Spleen (tissue), 11 donors: ENCODE measurements at regions not wholly inside any gene's neighbourhood (a gene's known extent, or its start where the extent isn't known, plus 50 kb on each side); places are given as distances from the start of the nearest gene placed in this dataset.
A peak's percentile ranks its signal among the peaks of the same experiment; 100 is the strongest.

ENCODE experiments used
- DNase-seq: peaks from one replicate; pipeline ENCODE4 v3.0.0-alpha.2; 2020
- H3K27ac ChIP-seq, 8 donors: fragments of 200-600 bp; sonication (generic) in 7 of 8; 1 replicate in 4 of 8; 2 replicates in 4 of 8; pipeline versions ENCODE4 v1.5.0 to v1.8.0; 2016 to 2021; ENCODE audit warnings: inconsistent platforms in 4 of 8, mild to moderate bottlenecking in 4 of 8, moderate library complexity in 1 of 8
- H3K27me3 ChIP-seq, 7 donors: fragments of 200-600 bp; sonication (generic) in 6 of 7; replicated peaks in 1 of 7; 1 replicate in 4 of 7; 2 replicates in 3 of 7; pipeline versions ENCODE4 v1.5.0 to v1.8.0; 2016 to 2021; ENCODE audit warnings: inconsistent platforms in 3 of 7, mild to moderate bottlenecking in 1 of 7
- H3K36me3 ChIP-seq, 6 donors: fragments of 200-600 bp; sonication (generic) in 5 of 6; 1 replicate in 4 of 6; 2 replicates in 2 of 6; pipeline versions ENCODE4 v1.5.0 to v1.8.0; 2016 to 2021; ENCODE audit warnings: inconsistent platforms in 2 of 6
- H3K4me1 ChIP-seq, 6 donors: fragments of 200-600 bp; sonication (generic) in 5 of 6; 1 replicate in 3 of 6; 2 replicates in 3 of 6; pipeline versions ENCODE4 v1.5.0 to v1.8.0; 2016 to 2021; ENCODE audit warnings: inconsistent platforms in 3 of 6
- H3K4me3 ChIP-seq, 8 donors: fragments of 200-600 bp; sonication (generic) in 7 of 8; 1 replicate in 4 of 8; 2 replicates in 4 of 8; pipeline versions ENCODE4 v1.5.0 to v1.8.0; 2016 to 2021; ENCODE audit warnings: inconsistent platforms in 4 of 8, mild to moderate bottlenecking in 4 of 8, moderate library complexity in 2 of 8
- H3K9me3 ChIP-seq, 8 donors: fragments of 200-600 bp; sonication (generic) in 7 of 8; 1 replicate in 4 of 8; 2 replicates in 4 of 8; pipeline versions ENCODE4 v1.5.0 to v1.8.0; 2016 to 2021; ENCODE audit warnings: inconsistent platforms in 4 of 8
- POLR2A ChIP-seq, 3 donors: fragments of 450-650 bp; IDR thresholded peaks; one replicate each; pipeline ENCODE4 v1.5.1; 2017; ENCODE audit warnings: antibody characterized with exemption in 3 of 3, mild to moderate bottlenecking in 1 of 3
- POLR2AphosphoS5 ChIP-seq, 3 donors: sonication (generic); formaldehyde crosslinking; IDR thresholded peaks; one replicate each; pipeline ENCODE4 v1.5.1; 2017; ENCODE audit warnings: antibody characterized with exemption in 3 of 3
- WGBS, 5 donors: extraction: QIAGEN DNeasy Blood & Tissue Kit in 3 of 5; methylation state at CpG; one replicate each; pipeline versions ENCODE4 v1.1.5 to v1.1.7; 2013 to 2018; 5-methylcytosine and 5-hydroxymethylcytosine counted together
- intact Hi-C: fragments of 100-400 bp; cut with DNase I; formaldehyde crosslinking; loops from one replicate; pipeline ENCODE4 v1.15.0; 2023; ENCODE audit warnings: low total_unique reads
- TF ChIP-seq, protein P1 (sequence below), 11 experiments: fragments of 200-600 bp in 7 of 11; fragments of 450-650 bp in 4 of 11; sonication (generic) in 4 of 11; IDR thresholded peaks in 8 of 11; conservative IDR thresholded peaks in 3 of 11; 1 replicate in 7 of 11; 2 replicates in 4 of 11; pipeline versions ENCODE4 v1.4.0 to v1.8.0; 2016 to 2021; ENCODE audit warnings: antibody characterized with exemption in 11 of 11, inconsistent platforms in 4 of 11, mild to moderate bottlenecking in 1 of 11
- donor health status: healthy with polysubstance abuse.
- donor health status: DM: no; HTN: no; CAD: no; lungs with moderate emphysema.
- donor health status: DM: no; HTN: no; CAD: no.
- donor health status: Bipolar disorder and iron deficiency.
- donor health status: healthy.
- donor health status: DM: no; HTN: no; CAD: no.
- donor health status: DM: yes; HTN: yes; CAD: no.

DNA sequence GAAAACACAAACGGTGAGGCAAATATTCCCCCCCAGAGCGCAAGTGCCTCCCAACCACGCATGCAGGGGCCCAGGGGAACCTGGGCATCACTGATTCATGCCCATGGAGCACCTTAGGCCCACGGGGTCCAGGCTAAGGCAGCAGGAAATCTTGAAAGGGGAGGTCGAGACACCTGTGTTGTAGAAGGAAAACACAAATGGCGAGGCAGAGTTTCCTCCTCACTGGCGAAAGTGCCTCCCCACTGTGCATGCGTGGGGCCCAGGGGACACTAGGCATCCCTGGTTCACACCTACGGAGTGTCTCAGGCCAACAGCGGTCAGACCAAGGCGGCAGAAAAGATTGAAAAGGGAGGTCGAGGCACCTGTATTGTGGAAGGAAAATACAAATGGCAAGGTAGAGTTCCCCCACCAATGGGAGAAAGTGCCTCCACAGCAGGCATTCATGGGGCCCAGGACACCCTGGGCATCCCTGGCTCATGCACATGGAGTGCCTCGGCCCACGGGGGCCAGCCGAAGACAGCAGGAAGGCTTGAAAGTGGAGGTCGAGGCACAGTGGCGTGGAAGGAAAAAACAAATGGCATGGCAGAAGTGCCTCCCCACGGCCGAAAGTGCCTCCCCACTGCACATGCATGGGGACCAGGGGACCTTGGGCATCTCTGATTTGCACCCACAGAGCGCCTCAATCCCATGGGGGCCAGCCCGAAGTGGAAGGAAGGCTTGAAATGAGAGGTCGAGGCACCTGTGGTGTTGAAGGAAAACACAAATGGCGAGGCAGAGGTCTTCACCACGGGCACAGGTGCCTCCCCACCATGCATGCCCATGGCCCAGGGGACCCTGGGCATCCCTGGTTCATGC is 368.8 kb downstream of the ALG10 start:
- Histone ChIP-seq H3K4me3 (no peak overlapping the region), H3K36me3 (no peaks in the 10 kb centered on the region), H3K27me3 (peaks cover 0 to 25% (median 0%) of the 10 kb centered on the region in 7 donors), H3K9me3 (peaks cover 0 to 100% (median 95%) of the 10 kb centered on the region in 8 donors), H3K4me1 (no peaks in the 10 kb centered on the region), H3K27ac (no peak overlapping the region)
- TF ChIP-seq, protein P1, sequence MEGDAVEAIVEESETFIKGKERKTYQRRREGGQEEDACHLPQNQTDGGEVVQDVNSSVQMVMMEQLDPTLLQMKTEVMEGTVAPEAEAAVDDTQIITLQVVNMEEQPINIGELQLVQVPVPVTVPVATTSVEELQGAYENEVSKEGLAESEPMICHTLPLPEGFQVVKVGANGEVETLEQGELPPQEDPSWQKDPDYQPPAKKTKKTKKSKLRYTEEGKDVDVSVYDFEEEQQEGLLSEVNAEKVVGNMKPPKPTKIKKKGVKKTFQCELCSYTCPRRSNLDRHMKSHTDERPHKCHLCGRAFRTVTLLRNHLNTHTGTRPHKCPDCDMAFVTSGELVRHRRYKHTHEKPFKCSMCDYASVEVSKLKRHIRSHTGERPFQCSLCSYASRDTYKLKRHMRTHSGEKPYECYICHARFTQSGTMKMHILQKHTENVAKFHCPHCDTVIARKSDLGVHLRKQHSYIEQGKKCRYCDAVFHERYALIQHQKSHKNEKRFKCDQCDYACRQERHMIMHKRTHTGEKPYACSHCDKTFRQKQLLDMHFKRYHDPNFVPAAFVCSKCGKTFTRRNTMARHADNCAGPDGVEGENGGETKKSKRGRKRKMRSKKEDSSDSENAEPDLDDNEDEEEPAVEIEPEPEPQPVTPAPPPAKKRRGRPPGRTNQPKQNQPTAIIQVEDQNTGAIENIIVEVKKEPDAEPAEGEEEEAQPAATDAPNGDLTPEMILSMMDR (IDR thresholded peaks at IDR 0.05 in 8 of 11, conservative IDR thresholded peaks at IDR 0.05 in 3 of 11), result no peak
- TF ChIP-seq POLR2A (IDR thresholded peaks at IDR 0.05) (no peak), POLR2AphosphoS5 (IDR thresholded peaks at IDR 0.05) (no peak)
- intact Hi-C loops, result no loop called here
- whole genome bisulfite sequencing, 5 donors, result 73 to 80% (median 79%) methylated on average over 24 of the region's 24 CpGs
- peak; percentile 45 for DNase-seq

DNA sequence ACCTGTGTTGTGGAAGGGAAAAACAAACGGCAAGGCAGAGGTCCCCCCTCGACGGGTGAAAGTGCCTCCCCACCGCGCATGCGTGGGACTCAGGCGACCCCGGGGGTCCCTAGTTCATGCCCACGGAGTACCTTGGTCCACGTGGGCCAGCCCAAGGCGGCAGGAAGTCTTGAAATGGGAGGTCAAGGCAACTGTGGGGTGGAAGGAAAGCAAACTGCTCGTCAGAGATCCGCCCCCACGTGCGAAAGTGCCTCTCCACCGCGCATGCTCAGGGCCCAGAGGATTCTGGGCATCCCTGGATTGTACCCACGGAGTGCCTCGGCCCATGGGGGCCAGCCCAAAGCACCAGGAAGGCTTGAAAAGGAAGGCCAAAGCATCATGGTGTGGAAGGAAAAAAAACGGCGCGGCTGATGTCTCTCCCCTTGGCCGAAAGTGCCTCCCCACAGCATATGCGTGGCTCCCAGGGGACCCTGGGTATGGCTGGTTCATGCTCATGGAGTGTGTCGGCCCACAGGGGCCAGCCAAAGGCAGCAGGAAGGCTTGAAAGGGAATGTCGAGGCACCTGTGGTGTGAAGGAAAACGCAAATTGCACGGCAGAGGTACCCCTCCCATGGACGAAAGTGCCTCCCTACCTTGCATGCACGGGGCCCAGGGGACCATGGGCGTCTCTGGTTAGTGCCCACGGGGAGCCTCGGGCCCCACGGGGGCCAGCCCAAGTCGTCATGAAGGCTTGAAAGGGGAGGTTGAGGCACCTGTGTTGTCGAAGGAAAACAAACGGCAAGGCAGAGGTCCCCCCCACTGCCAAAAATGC is 369.7 kb downstream of the ALG10 start:
- Histone ChIP-seq H3K27ac (no peak overlapping the region), H3K4me3 (no peak overlapping the region), H3K9me3 (peaks cover 0 to 100% (median 95%) of the 10 kb centered on the region in 8 donors), H3K4me1 (no peaks in the 10 kb centered on the region), H3K27me3 (peaks cover 0 to 25% (median 0%) of the 10 kb centered on the region in 7 donors), H3K36me3 (no peaks in the 10 kb centered on the region)
- intact Hi-C loops, result no loop called here
- peak; percentile 50 for DNase-seq
- no peak for TF ChIP-seq POLR2AphosphoS5 (IDR thresholded peaks at IDR 0.05)
- TF ChIP-seq POLR2A (IDR thresholded peaks at IDR 0.05), result no peak
- TF ChIP-seq, protein P1 (IDR thresholded peaks at IDR 0.05 in 8 of 11, conservative IDR thresholded peaks at IDR 0.05 in 3 of 11), result no peak
- WGBS, 5 donors, result 58 to 70% (median 67%) methylated on average over 36 to 37 of the region's 37 CpGs

DNA sequence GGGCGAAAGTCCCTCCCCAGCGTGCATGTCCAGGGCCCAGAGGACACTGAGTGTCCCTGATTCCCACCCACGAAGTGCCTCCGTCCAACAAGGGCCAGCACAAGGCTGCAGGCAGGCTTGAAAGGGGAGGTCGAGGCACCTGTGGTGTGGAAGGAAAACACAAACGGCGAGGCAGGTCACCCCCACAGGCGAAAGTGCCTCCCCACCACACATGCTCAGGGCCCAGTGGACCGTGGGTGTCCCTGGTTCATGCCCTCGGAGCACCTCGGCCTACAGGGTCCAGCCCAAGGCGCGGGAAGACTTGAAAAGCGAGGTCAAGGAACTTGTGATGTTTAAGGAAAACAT is 370.4 kb downstream of the ALG10 start:
- Histone ChIP-seq H3K9me3 (peaks cover 0 to 100% (median 95%) of the 10 kb centered on the region in 8 donors), H3K36me3 (no peaks in the 10 kb centered on the region), H3K27ac (no peak overlapping the region), H3K4me1 (no peaks in the 10 kb centered on the region), H3K27me3 (peaks cover 0 to 24% (median 0%) of the 10 kb centered on the region in 7 donors), H3K4me3 (no peak overlapping the region)
- peak; percentile 74 for DNase-seq
- 71 to 82% (median 79%) methylated on average over 14 of the region's 14 CpGs for WGBS, 5 donors
- no peak for TF ChIP-seq POLR2A (IDR thresholded peaks at IDR 0.05)
- TF ChIP-seq, protein P1 (IDR thresholded peaks at IDR 0.05 in 8 of 11, conservative IDR thresholded peaks at IDR 0.05 in 3 of 11), result no peak
- TF ChIP-seq POLR2AphosphoS5 (IDR thresholded peaks at IDR 0.05), result no peak
- intact Hi-C loops, result no loop called here
